CD4-positive, alpha-beta T cell treated with Interleukin-15 for 1 hour (primary cell): ENCODE measurements at regions not wholly inside any gene's neighbourhood (a gene's known extent, or its start where the extent isn't known, plus 50 kb on each side); places are given as distances from the start of the nearest gene placed in this dataset.

ENCODE experiments used
- DNase-seq: peaks from one replicate; pipeline ENCODE4 v3.0.0-alpha.2; 2020

GRCh38 chr11:69415411-69416142 is 65.9 kb upstream of the LINC01488 start:
- DNase-seq = no peak

- DNase-seq = no peak
Observed at GRCh38 chr11:69416143-69416515, 65.3 kb upstream of the LINC01488 start.

GRCh38 chr11:69416762-69417698 is 64.4 kb upstream of the LINC01488 start:
- no peak for DNase-seq

GRCh38 chr11:69417699-69418085 is 63.8 kb upstream of the LINC01488 start:
- no peak for DNase-seq

- no peak for DNase-seq
Observed at GRCh38 chr11:69418576-69419296, 62.7 kb upstream of the LINC01488 start.

- DNase-seq = no peak
Observed at GRCh38 chr11:69419662-69420395, 61.6 kb upstream of the LINC01488 start.

GRCh38 chr11:69422645-69423044 is 58.8 kb upstream of the LINC01488 start:
- DNase-seq = no peak

- no peak for DNase-seq
Observed at GRCh38 chr11:69423181-69423580, 58.3 kb upstream of the LINC01488 start.

- no peak for DNase-seq
Observed at GRCh38 chr11:69423611-69424385, 57.7 kb upstream of the LINC01488 start.

- DNase-seq = no peak
Observed at GRCh38 chr11:69424748-69425147, 56.7 kb upstream of the LINC01488 start.

- DNase-seq = no peak
Observed at GRCh38 chr11:69425444-69425843, 56.0 kb upstream of the LINC01488 start.

- DNase-seq = no peak
Observed at GRCh38 chr11:69425895-69426544, 55.4 kb upstream of the LINC01488 start.

- DNase-seq = no peak
Observed at GRCh38 chr11:69427337-69427736, 54.1 kb upstream of the LINC01488 start.

- DNase-seq = no peak
Observed at GRCh38 chr11:69427906-69428880, 53.3 kb upstream of the LINC01488 start.

GRCh38 chr11:69429716-69430491 is 51.6 kb upstream of the LINC01488 start:
- no peak for DNase-seq

- no peak for DNase-seq
Observed at GRCh38 chr11:69430566-69430965, 50.9 kb upstream of the LINC01488 start.

- DNase-seq = no peak
Observed at GRCh38 chr11:69431136-69431535, 50.3 kb upstream of the LINC01488 start.
